ENCODE measurements at regions not wholly inside any gene's neighbourhood (a gene's known extent, or its start where the extent isn't known, plus 50 kb on each side); places are given as distances from the start of the nearest gene placed in this dataset.
"Not testable (repeated sequence)": the region's sequence is repeated elsewhere in the genome, so short reads cannot be mapped to it uniquely, and the experiment has no call there.

DNA sequence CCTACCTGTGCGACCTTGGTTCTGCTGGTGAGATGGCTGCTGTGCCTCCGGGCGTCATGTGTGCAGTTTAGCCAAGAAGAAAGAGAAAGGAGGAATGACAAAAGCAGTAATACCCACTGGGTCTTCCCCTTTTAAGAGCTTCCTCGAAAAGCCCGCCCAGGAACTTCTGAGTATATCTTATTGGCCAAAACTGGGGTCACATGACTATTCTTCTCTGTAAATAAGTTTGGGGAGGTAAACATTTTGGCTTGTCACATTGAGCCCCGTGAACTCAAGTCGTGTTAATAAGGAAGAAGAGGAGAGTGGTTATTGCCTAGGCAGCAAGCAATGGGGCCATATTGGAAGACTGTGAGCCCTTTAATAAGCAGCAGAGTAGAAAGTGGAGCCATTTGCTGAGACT is 130.4 kb upstream of the ECI2 start:
- Histone ChIP-seq H3K4me1 (ENCODE audit: control insufficient read depth, insufficient read depth, low read length) (peaks cover 22% of the 10 kb centered on the region), H3K36me3 (ENCODE audit: control insufficient read depth, insufficient read depth, low read length) (no peaks in the 10 kb centered on the region), H3K27ac (ENCODE audit: low read length) (no peak overlapping the region), H3K27me3 (ENCODE audit: control insufficient read depth, insufficient read depth, low read length) (no peaks in the 10 kb centered on the region), H3K4me3 (ENCODE audit: low read length) (no peak overlapping the region), H3K9me3 (replicated peaks; ENCODE audit: control insufficient read depth, low read depth, low read length) (peaks cover 2% of the 10 kb centered on the region)
- 93% methylated on average over 6 of the region's 7 CpGs for WGBS (ENCODE audit: insufficient coverage)
- no peak for DNase-seq

DNA sequence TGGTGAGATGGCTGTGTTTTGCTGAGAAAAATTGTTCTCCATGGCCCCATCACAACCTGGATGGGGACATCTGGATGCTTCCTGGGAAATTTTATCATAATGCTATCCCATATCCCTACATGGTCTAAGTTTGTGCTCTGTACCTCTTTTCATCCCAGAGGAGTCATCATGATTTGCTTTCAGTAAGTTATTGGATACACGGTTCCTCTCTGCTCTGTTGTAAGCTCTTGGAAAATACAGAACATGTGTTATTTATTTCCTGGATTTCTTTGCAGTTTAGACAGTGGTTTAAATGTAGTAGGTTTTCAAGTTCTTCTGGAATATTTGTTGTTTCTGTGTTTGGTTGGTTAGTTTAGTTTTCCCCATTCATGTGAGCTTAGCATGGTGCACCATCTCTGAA is 129.2 kb upstream of the ECI2 start:
- no CpG with 5 or more reads among the region's 1 CpG for WGBS (ENCODE audit: insufficient coverage)
- Histone ChIP-seq H3K27me3 (ENCODE audit: control insufficient read depth, insufficient read depth, low read length) (no peaks in the 10 kb centered on the region), H3K36me3 (ENCODE audit: control insufficient read depth, insufficient read depth, low read length) (no peaks in the 10 kb centered on the region), H3K27ac (ENCODE audit: low read length) (peak overlapping the region; percentile 50), H3K4me3 (ENCODE audit: low read length) (no peak overlapping the region), H3K4me1 (ENCODE audit: control insufficient read depth, insufficient read depth, low read length) (peaks cover 17% of the 10 kb centered on the region), H3K9me3 (replicated peaks; ENCODE audit: control insufficient read depth, low read depth, low read length) (peaks cover 2% of the 10 kb centered on the region)
- peak; percentile 82 for DNase-seq

DNA sequence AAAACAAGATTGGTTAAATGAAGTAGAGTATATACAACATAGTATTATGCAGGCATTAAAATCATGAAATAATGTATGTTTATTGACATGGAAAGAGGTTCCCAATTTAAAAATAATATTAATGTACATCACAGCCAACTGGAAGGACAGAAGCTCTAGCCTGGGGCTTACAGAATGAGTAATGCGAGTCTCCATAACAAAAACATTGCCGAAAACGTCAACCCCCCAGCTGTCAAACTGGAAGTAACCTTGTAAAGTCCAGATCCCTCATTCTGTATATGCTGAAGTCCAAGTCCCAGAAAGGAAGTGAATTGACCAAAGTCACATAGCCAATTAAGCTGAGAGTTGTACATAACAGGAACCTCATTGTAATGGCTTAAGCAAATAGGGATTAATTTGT is 128.7 kb upstream of the ECI2 start:
- Histone ChIP-seq H3K27ac (ENCODE audit: low read length) (peak overlapping the region; percentile 50), H3K4me1 (ENCODE audit: control insufficient read depth, insufficient read depth, low read length) (peaks cover 17% of the 10 kb centered on the region), H3K27me3 (ENCODE audit: control insufficient read depth, insufficient read depth, low read length) (no peaks in the 10 kb centered on the region), H3K36me3 (ENCODE audit: control insufficient read depth, insufficient read depth, low read length) (no peaks in the 10 kb centered on the region), H3K4me3 (ENCODE audit: low read length) (no peak overlapping the region), H3K9me3 (replicated peaks; ENCODE audit: control insufficient read depth, low read depth, low read length) (peaks cover 2% of the 10 kb centered on the region)
- DNase-seq: peak; percentile 17
- WGBS (ENCODE audit: insufficient coverage): no CpG with 5 or more reads among the region's 3 CpGs

DNA sequence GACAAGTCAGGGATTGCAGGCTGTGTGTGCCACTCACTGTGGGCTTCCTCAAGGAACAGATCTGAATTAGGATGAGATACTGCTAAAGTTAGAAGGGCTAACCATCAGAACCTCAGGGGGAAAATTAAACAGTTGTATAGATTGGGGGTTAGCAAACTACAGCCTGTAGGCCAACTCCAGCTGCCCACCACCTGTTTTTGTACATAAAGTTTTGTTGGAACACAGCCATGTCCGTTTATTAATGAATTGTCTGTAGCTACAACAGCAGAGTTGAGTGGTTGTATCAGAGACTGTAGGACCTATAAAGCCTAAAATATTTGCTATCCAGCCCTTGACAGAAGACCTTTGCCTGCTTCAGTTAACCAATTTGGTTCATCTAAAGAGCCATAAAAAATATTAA is 127.2 kb upstream of the ECI2 start:
- peak overlapping the region; percentile 38 for H3K27ac ChIP-seq (ENCODE audit: low read length)
- no CpG with 5 or more reads among the region's 1 CpG for WGBS (ENCODE audit: insufficient coverage)
- peaks cover 13% of the 10 kb centered on the region for H3K4me1 ChIP-seq (ENCODE audit: control insufficient read depth, insufficient read depth, low read length)
- peak; percentile 71 for DNase-seq
- no peaks in the 10 kb centered on the region for H3K9me3 ChIP-seq (replicated peaks; ENCODE audit: control insufficient read depth, low read depth, low read length)
- no peak overlapping the region for H3K4me3 ChIP-seq (ENCODE audit: low read length)
- H3K36me3 ChIP-seq (ENCODE audit: control insufficient read depth, insufficient read depth, low read length): no peaks in the 10 kb centered on the region
- H3K27me3 ChIP-seq (ENCODE audit: control insufficient read depth, insufficient read depth, low read length): no peaks in the 10 kb centered on the region

DNA sequence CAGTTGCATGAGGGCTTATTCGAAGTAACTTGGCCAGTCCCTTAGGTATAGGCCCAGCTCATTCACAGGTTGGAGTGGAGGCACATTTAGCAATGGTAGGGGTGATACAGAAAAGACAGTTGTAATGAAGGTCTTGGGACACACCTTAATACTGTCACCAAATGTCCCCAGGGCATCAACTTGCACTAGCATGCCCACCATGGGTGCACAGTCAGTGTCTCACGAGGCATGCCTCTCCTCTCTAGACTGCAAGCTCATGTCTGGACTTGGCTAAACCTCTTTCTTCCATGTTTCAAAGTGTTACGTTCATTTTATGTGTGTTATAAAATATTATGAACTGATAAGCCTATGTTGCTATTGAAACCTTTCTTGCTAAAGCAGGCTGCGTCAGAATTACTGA is 124.0 kb upstream of the ECI2 start:
- Histone ChIP-seq H3K4me3 (ENCODE audit: low read length) (no peak overlapping the region), H3K9me3 (replicated peaks; ENCODE audit: control insufficient read depth, low read depth, low read length) (no peaks in the 10 kb centered on the region), H3K36me3 (ENCODE audit: control insufficient read depth, insufficient read depth, low read length) (no peaks in the 10 kb centered on the region), H3K4me1 (ENCODE audit: control insufficient read depth, insufficient read depth, low read length) (peaks cover 12% of the 10 kb centered on the region), H3K27ac (ENCODE audit: low read length) (no peak overlapping the region), H3K27me3 (ENCODE audit: control insufficient read depth, insufficient read depth, low read length) (no peaks in the 10 kb centered on the region)
- no peak for DNase-seq
- WGBS (ENCODE audit: insufficient coverage): 67% methylated on average over 3 of the region's 4 CpGs

DNA sequence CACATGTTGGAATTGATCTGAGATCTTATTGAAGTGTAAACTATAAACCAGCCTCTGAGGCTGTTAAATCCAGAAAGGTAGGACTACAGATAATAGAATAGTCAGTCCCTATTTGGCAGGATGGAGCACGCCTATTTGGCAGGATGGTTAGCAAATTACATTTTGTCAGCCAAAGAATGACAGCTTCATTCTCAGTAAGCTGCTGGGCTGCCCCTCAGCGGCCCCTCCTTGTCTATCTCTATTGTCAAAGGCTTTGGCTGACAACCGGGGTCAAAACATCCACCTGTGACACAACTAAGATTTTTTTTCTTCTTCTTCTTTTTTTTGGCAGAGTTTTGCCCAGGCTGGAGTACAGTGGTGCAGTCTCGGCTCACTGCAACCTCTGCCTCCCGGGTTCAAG is 123.4 kb upstream of the ECI2 start:
- no peak overlapping the region for H3K27ac ChIP-seq (ENCODE audit: low read length)
- H3K4me3 ChIP-seq (ENCODE audit: low read length): no peak overlapping the region
- DNase-seq: no peak
- peaks cover 16% of the 10 kb centered on the region for H3K4me1 ChIP-seq (ENCODE audit: control insufficient read depth, insufficient read depth, low read length)
- H3K27me3 ChIP-seq (ENCODE audit: control insufficient read depth, insufficient read depth, low read length): no peaks in the 10 kb centered on the region
- no peaks in the 10 kb centered on the region for H3K36me3 ChIP-seq (ENCODE audit: control insufficient read depth, insufficient read depth, low read length)
- H3K9me3 ChIP-seq (replicated peaks; ENCODE audit: control insufficient read depth, low read depth, low read length): no peaks in the 10 kb centered on the region
- 80% methylated on average over 4 of the region's 5 CpGs for WGBS (ENCODE audit: insufficient coverage)

DNA sequence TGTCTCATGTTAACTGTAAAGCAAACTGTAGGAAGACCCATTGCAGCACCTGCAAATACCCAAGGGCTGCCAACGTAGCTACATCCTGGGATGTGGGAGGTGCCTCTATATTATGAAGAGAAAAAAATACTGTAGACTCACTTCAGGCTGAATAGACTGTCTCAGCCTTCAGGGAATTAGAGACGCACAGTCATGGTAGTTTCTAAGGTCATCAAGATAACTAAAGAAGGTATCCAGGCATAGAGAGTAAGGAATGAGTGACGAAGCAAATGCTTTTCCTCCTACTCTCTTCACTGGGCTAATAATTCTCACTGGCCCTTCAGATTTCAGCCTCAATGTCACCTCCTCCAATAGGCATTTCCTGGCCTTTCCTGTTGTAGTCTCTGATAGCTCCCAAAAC is 121.6 kb upstream of the ECI2 start:
- Histone ChIP-seq H3K4me3 (ENCODE audit: low read length) (no peak overlapping the region), H3K36me3 (ENCODE audit: control insufficient read depth, insufficient read depth, low read length) (no peaks in the 10 kb centered on the region), H3K9me3 (replicated peaks; ENCODE audit: control insufficient read depth, low read depth, low read length) (no peaks in the 10 kb centered on the region), H3K27ac (ENCODE audit: low read length) (no peak overlapping the region), H3K4me1 (ENCODE audit: control insufficient read depth, insufficient read depth, low read length) (peaks cover 14% of the 10 kb centered on the region), H3K27me3 (ENCODE audit: control insufficient read depth, insufficient read depth, low read length) (no peaks in the 10 kb centered on the region)
- DNase-seq: no peak
- 90% methylated on average over 2 of the region's 3 CpGs for WGBS (ENCODE audit: insufficient coverage)

DNA sequence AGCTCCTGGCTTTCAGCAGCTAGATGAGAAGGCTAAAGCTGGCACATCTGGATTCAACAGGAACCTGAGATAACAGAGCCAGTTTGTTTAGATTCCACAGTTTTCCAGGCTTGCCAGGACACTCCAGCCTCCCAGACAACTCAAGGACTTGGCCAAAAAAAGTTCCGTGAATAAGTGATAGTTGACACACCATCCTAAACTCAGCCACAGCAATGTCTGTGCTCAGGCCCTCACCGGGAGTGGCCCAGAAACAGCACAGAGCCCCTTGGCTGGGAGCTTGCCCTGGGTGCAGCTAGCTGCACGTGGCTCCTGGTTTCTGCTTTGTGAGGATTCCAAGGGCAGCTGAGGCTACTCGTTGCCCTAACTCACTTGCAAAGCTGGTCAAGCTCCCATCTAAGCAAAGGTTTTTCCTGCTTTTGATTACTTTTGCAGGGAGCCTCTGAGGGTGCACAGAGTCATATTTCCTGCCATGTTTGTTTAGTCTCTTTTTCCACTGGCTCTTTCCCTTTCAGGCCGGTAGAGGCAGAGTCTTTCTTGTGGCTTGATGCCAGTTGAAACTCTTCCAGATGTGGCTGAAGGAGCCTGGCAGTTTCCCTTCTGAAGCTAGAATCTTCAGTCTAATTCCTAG is 118.3 kb upstream of the ECI2 start:
- H3K36me3 ChIP-seq (ENCODE audit: control insufficient read depth, insufficient read depth, low read length): no peaks in the 10 kb centered on the region
- H3K27me3 ChIP-seq (ENCODE audit: control insufficient read depth, insufficient read depth, low read length): no peaks in the 10 kb centered on the region
- no peaks in the 10 kb centered on the region for H3K9me3 ChIP-seq (replicated peaks; ENCODE audit: control insufficient read depth, low read depth, low read length)
- H3K4me3 ChIP-seq (ENCODE audit: low read length): no peak overlapping the region
- 15% methylated on average over 4 of the region's 5 CpGs for WGBS (ENCODE audit: insufficient coverage)
- peaks cover 13% of the 10 kb centered on the region for H3K4me1 ChIP-seq (ENCODE audit: control insufficient read depth, insufficient read depth, low read length)
- DNase-seq: peak; percentile 90
- H3K27ac ChIP-seq (ENCODE audit: low read length): peak overlapping the region; percentile 69

DNA sequence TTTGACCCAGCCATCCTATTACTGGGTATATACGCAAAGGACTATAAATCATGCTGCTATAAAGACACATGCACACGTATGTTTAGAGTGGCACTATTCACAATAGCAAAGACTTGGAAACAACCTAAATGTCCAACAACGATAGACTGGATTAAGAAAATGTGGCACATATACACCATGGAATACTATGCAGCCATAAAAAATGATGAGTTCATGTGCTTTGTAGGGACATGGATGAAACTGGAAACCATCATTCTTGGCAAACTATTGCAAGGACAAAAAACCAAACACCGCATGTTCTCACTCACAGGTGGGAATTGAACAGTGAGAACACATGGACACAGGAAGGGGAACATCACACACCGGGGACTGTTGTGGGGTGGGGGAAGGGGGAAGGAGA is 117.1 kb upstream of the ECI2 start:
- DNase-seq; H3K9me3 ChIP-seq (replicated peaks; ENCODE audit: control insufficient read depth, low read depth, low read length); H3K4me3 ChIP-seq (ENCODE audit: low read length); H3K27me3 ChIP-seq (ENCODE audit: control insufficient read depth, insufficient read depth, low read length); H3K27ac ChIP-seq (ENCODE audit: low read length); H3K36me3 ChIP-seq (ENCODE audit: control insufficient read depth, insufficient read depth, low read length): not testable (repeated sequence)
- WGBS (ENCODE audit: insufficient coverage): no CpG with 5 or more reads among the region's 5 CpGs
- peaks cover 13% of the 10 kb centered on the region for H3K4me1 ChIP-seq (ENCODE audit: control insufficient read depth, insufficient read depth, low read length)

DNA sequence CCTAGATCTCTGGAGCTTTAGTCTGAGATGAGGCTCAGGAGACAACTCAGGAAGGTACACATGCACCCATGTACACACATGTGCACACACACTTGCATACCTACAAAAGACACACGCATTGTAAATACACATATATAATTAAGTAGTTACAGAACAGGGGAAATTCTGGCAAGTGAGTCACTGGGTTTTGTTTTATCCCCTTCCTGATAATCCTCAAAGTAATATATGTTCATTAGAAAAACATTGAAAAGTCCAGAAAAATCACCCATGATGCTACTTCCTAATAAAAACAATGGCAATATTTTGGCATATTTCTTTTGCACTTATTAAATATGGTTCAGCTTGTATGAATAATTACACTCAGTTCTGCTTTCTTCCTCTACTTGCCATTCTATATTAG is 115.3 kb upstream of the ECI2 start:
- no peak for DNase-seq
- peaks cover 2% of the 10 kb centered on the region for H3K9me3 ChIP-seq (replicated peaks; ENCODE audit: control insufficient read depth, low read depth, low read length)
- H3K36me3 ChIP-seq (ENCODE audit: control insufficient read depth, insufficient read depth, low read length): no peaks in the 10 kb centered on the region
- WGBS (ENCODE audit: insufficient coverage): no CpG with 5 or more reads among the region's 1 CpG
- no peaks in the 10 kb centered on the region for H3K27me3 ChIP-seq (ENCODE audit: control insufficient read depth, insufficient read depth, low read length)
- no peak overlapping the region for H3K27ac ChIP-seq (ENCODE audit: low read length)
- H3K4me1 ChIP-seq (ENCODE audit: control insufficient read depth, insufficient read depth, low read length): peaks cover 13% of the 10 kb centered on the region
- H3K4me3 ChIP-seq (ENCODE audit: low read length): no peak overlapping the region

DNA sequence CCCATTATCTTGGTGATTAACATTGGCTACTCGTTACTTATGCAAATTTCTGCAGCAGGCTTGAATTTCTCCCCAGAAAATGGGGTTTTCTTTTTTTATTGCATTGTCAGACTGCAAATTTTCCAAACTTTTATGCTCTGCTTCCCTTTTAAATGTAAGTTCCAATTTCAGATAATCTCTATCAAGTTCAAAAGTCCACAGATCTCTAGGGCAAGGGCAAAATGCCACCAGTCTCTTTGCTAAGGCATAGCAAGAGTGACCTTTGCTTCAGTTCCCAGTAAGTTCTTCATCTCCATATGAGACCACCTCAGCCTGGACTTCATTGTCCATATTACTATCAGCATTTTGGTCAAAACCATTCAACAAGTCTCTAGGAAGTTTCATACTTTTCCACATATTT is 108.5 kb upstream of the ECI2 start:
- not testable (repeated sequence) for DNase-seq; H3K36me3 ChIP-seq (ENCODE audit: control insufficient read depth, insufficient read depth, low read length); H3K4me1 ChIP-seq (ENCODE audit: control insufficient read depth, insufficient read depth, low read length); H3K27ac ChIP-seq (ENCODE audit: low read length); H3K4me3 ChIP-seq (ENCODE audit: low read length); H3K9me3 ChIP-seq (replicated peaks; ENCODE audit: control insufficient read depth, low read depth, low read length); H3K27me3 ChIP-seq (ENCODE audit: control insufficient read depth, insufficient read depth, low read length)
- no CpG with 5 or more reads among the region's 1 CpG for WGBS (ENCODE audit: insufficient coverage)
